Activated naive CD8-positive, alpha-beta T cell (primary cell): ENCODE measurements at regions not wholly inside any gene's neighbourhood (a gene's known extent, or its start where the extent isn't known, plus 50 kb on each side); places are given as distances from the start of the nearest gene placed in this dataset.

Experiments used
- H3K27ac Mint-ChIP-seq: one replicate; pipeline ENCODE4 v1.8.0; 2021; ENCODE audit warnings: mixed read lengths
- H3K27me3 Mint-ChIP-seq: one replicate; pipeline ENCODE4 v1.8.0; 2021; ENCODE audit warnings: mixed read lengths
- H3K36me3 Mint-ChIP-seq: one replicate; pipeline ENCODE4 v1.8.0; 2021; ENCODE audit warnings: mixed read lengths
- H3K4me1 Mint-ChIP-seq: one replicate; pipeline ENCODE4 v1.8.0; 2021; ENCODE audit warnings: low read depth, mixed read lengths
- H3K4me3 Mint-ChIP-seq: one replicate; pipeline ENCODE4 v1.8.0; 2021; ENCODE audit warnings: mild to moderate bottlenecking, mixed read lengths
- H3K9me3 Mint-ChIP-seq: one replicate; pipeline ENCODE4 v1.8.0; 2021; ENCODE audit warnings: low read depth, mixed read lengths

DNA sequence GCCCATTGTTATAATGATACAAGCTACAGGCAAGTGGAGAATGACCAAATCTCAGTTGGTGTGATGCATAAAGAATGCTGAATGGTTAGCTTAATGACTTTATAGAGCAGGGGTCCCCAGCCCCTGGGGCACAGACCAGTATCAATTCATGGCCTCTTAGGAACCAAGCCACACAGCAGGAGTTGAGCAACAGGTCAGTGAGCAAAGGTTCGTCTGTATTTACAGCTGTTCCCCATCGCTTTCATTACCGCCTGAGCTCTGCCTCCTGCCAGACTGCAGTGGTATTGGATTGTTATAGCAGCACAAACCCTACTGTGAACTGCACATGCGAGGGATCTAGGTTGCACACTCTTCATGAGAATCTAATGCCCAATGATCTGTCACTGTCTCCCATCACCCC lies 114.0 kb upstream of the ZFHX3 start:
- H3K4me1 Mint-ChIP-seq = peaks cover 10% of the 10 kb centered on the region
- H3K27me3 Mint-ChIP-seq = no peaks in the 10 kb centered on the region
- H3K9me3 Mint-ChIP-seq = no peaks in the 10 kb centered on the region
- no peaks in the 10 kb centered on the region for H3K36me3 Mint-ChIP-seq
- H3K4me3 Mint-ChIP-seq = no peak overlapping the region
- H3K27ac Mint-ChIP-seq = no peak overlapping the region

DNA sequence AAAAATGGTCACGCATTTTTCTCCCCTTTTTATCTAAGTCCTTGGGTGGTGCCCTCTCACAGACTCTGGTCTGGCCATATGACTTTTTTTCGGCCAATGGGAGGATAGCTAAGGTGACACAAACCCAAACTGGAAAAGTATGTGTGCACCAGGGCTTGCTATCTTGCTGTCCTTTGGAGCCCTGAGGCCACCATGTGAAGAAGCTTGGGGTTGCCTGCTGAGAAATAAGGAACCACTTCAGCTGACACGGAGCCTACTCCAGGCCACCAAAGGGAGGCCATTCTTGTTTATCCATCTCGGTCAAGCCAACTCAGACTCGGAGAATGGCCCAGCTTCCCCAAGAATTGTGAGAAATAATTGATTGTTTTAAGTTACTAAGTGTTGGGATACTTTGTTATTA lies 111.4 kb upstream of the ZFHX3 start:
- Mint-ChIP-seq H3K27me3 (peaks cover 4% of the 10 kb centered on the region), H3K4me1 (no peaks in the 10 kb centered on the region), H3K36me3 (no peaks in the 10 kb centered on the region), H3K27ac (no peak overlapping the region), H3K4me3 (no peak overlapping the region), H3K9me3 (peaks cover 4% of the 10 kb centered on the region)

DNA sequence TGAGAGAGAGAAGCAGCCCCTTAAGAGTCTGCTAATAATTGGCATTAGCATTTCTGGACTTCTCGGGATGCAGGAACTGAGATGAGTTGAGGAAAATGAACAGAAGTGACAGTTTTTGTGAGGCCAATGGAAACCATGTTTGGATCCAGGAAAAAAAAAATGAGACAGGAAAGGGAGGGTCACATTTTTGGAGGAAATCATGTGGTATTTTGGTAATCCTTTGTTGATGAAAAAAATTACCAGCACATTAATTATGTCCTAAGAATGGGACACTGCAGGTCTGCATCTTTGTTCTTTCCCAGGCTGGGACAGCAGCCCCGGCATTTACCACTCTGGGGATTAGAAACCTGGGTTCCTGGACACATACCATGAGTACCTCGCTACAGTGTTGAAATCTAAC lies 109.9 kb upstream of the ZFHX3 start:
- Mint-ChIP-seq H3K9me3 (peaks cover 4% of the 10 kb centered on the region), H3K4me1 (no peaks in the 10 kb centered on the region), H3K27ac (no peak overlapping the region), H3K36me3 (no peaks in the 10 kb centered on the region), H3K27me3 (peaks cover 5% of the 10 kb centered on the region), H3K4me3 (no peak overlapping the region)

DNA sequence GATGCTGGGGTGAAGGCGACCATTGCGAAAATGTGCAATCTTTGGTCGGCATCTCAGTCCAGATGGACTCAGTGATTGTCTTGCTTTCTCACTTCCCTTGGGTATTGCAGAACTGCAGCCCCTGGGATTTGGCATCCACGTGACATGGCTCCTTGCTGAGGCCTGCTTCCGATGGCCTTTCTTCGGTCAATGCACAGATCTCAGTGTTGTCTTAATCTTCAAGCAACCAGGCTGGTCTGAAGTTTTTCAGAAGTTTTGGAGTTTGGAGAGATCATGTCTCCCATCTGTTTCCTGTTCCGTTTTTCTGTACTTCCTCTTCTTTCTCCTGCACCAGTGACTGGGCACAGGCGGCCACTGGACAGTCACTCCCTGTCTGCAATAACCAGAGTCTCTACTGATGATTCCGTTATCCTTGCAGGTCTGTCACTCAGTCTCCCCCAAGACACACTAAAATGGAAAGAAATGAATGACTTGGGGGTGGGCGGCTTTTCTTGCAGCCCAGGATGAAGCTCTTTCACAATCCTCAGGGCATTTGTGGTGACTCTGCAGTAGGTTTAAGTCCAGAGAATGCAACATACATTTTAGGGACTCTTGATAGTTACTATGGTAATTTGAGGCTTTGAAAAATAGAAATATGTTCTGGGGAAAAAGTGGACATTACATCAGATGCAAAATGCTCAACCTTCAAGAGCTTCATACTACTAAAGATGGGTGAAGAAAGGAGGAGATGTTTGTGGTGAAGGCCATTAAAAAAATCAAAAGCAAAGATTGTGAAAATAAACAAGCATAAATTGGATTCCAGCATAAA lies 106.3 kb upstream of the ZFHX3 start:
- H3K4me1 Mint-ChIP-seq = no peaks in the 10 kb centered on the region
- no peaks in the 10 kb centered on the region for H3K36me3 Mint-ChIP-seq
- no peak overlapping the region for H3K27ac Mint-ChIP-seq
- H3K9me3 Mint-ChIP-seq = peaks cover 4% of the 10 kb centered on the region
- H3K4me3 Mint-ChIP-seq = no peak overlapping the region
- peaks cover 14% of the 10 kb centered on the region for H3K27me3 Mint-ChIP-seq

DNA sequence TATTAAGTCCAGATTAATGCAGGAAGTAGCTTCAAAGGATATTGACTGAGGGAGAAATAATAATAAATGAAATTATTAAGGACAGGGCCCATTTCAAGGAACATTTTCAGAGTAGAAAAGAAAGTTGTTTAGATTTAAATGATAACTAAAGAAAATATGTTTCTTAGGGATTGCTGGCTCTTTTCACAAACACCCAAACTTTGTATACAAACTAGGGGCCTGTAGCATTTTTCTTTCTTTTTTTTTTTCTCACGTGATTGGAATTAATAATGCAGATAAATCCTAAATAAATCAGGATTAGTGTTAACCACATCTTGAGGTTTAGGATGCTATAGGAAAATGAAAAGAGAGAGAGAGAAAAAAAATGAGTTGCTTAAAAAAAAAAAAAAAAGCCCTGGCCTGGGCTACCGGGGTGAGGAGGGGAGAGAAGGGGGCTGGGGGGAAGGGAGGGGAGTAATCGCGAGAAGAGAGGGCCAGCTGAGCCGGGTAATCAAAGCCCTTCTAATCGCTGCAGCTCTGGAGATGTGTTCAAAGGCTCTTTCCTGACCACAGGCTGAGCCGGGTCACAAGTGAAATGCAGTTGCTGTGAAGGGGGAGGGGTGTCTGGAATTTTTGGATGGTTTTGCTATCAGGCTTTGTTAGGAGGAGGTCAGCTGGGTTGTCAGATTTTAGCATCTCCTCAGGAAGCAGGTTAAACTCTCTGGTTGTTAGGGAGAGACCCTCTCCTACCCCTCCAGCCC lies 104.6 kb upstream of the ZFHX3 start:
- Mint-ChIP-seq H3K4me1 (no peaks in the 10 kb centered on the region), H3K4me3 (no peak overlapping the region), H3K27me3 (peaks cover 14% of the 10 kb centered on the region)

DNA sequence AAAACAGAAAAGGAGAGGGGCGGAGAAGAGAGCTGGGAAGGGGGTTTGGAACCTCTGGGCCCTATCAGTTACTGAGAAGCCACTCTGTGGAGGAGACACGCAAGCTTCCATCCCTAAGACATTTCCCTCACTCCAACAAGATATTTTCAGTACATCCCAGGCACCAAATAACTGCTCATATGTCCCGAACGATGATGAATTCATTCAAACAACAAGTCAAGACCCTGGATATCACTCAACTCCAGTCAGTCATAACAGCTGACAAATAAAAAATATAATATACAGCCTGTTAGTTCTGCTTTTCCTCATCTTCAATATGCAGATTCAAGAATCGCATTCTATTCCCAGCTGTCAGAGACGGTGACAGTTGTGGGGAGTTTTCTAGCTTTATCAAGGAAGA lies 104.0 kb upstream of the ZFHX3 start:
- Mint-ChIP-seq H3K9me3 (peaks cover 4% of the 10 kb centered on the region), H3K27ac (no peak overlapping the region), H3K27me3 (peaks cover 14% of the 10 kb centered on the region), H3K4me3 (no peak overlapping the region), H3K36me3 (no peaks in the 10 kb centered on the region), H3K4me1 (no peaks in the 10 kb centered on the region)

More for the DNA sequence above, 104.6 kb upstream of the ZFHX3 start:
- Mint-ChIP-seq H3K36me3 (no peaks in the 10 kb centered on the region), H3K9me3 (peaks cover 4% of the 10 kb centered on the region), H3K27ac (no peak overlapping the region)

DNA sequence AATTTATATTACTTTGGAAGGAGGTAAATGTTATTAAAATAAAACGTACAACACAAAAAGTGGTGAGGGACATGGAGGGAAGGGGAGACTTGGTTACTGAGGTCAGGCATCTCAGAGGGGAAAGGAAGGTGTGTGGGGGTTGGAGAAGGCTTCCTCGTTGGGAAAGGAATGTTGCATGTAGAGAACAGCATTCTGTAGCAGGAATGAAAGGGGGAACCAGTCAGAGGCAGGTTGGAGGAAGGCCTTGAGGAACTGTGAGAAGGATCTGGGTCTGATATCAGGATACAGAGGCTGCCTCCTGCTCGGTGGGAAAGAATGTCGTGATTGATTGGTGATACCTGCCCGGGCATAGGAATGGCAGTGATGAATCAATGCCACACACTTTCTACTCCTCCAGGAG lies 103.3 kb upstream of the ZFHX3 start:
- Mint-ChIP-seq H3K4me3 (no peak overlapping the region), H3K4me1 (no peaks in the 10 kb centered on the region), H3K27ac (no peak overlapping the region), H3K9me3 (peaks cover 4% of the 10 kb centered on the region), H3K27me3 (peaks cover 14% of the 10 kb centered on the region), H3K36me3 (no peaks in the 10 kb centered on the region)

DNA sequence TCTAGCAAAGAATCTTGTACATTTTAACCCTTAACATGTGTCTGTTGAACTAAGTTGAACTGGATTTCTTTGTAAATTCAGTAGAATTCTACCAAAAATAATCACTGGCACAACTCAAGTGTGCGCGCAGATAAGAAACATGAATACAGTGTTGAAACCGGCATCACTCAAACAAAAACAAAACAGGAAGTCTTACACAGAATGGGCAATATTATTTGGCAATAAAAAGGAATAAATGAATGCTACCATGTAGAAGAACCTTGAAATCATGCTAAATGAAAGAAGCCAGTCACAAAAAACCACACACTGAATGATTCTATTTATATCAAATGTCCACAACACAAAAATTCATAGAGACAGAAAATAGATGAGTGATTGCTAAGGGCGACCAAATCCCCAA lies 102.9 kb upstream of the ZFHX3 start:
- H3K9me3 Mint-ChIP-seq = peaks cover 4% of the 10 kb centered on the region
- H3K4me1 Mint-ChIP-seq = no peaks in the 10 kb centered on the region
- H3K27me3 Mint-ChIP-seq = peaks cover 14% of the 10 kb centered on the region
- no peaks in the 10 kb centered on the region for H3K36me3 Mint-ChIP-seq
- no peak overlapping the region for H3K27ac Mint-ChIP-seq
- no peak overlapping the region for H3K4me3 Mint-ChIP-seq

DNA sequence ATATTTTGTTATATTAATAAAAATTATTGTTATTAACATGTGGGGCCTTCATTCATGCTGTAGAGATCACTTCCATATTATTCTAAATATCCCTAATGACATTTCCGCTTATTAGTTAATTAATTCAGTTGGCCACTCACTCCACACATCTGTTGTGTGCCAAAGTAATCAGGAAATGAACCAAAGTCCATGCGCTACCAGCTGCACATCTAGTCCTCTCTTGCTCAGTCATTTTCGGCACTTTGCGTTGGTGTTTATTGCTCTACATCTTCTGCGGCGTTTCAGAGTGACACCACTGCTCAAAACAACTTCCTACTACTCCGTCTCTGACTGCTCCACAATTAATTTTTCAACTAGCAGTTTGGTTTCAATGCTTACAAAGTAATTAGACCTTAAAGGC lies 101.4 kb upstream of the ZFHX3 start:
- H3K27me3 Mint-ChIP-seq = peaks cover 11% of the 10 kb centered on the region
- H3K9me3 Mint-ChIP-seq = peaks cover under 1% of the 10 kb centered on the region
- no peak overlapping the region for H3K4me3 Mint-ChIP-seq
- no peak overlapping the region for H3K27ac Mint-ChIP-seq
- no peaks in the 10 kb centered on the region for H3K36me3 Mint-ChIP-seq
- no peaks in the 10 kb centered on the region for H3K4me1 Mint-ChIP-seq

DNA sequence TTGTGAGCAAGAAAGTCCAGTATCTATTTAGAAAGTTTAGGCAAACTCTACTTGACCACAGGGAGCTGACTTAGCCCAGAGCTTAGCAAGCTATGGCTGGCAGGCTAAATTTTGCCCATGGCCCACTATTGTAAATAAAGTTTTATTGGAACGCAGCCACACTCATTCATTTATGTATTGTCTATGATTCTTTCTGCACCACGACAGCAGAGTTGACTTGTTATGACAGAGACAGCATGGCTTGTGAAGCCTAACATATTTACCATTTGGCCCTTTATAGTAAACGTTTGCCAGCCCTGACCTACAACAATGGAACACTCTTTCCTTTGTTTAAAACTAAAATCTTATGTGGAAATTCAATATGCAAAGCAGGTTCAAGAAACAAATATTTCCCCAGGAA lies 100.0 kb upstream of the ZFHX3 start:
- H3K27me3 Mint-ChIP-seq = peaks cover 9% of the 10 kb centered on the region
- H3K9me3 Mint-ChIP-seq = no peaks in the 10 kb centered on the region
- H3K36me3 Mint-ChIP-seq = no peaks in the 10 kb centered on the region
- no peak overlapping the region for H3K27ac Mint-ChIP-seq
- no peaks in the 10 kb centered on the region for H3K4me1 Mint-ChIP-seq
- no peak overlapping the region for H3K4me3 Mint-ChIP-seq

DNA sequence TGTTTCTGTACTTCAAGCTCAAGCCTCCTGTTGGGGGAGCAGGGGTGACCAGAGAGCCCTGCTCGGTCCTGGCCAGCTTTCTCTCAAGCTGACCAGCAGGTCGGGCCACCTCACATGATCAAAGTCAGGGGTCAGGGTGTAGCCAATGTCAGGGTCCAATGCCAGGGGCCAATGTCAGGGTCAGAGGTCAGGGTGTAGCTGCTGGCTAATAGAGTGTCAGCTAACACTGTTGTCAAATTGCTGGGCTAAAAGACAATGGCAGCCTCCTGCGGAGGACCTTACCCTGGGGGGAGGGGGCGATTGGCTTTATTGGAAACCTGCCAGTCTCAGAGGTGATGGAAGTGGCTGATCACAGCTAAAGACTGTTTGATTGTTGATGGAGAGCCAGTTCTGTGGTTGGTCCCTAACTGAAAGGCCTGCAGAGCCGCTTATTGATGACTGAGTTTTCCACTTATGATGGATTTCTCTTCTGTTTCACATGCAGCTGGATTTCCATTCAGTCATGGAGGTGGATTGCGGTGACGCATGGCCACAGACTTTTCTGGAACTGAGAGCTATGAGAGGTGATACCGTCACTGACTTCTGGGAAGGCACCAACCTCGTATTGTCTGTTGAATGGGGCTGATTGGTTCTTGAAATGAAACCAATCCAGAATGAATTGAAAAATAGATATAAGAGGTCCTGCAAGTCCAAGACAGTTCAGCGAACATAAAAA lies 97.4 kb upstream of the ZFHX3 start:
- Mint-ChIP-seq H3K27ac (no peak overlapping the region), H3K9me3 (no peaks in the 10 kb centered on the region), H3K4me1 (no peaks in the 10 kb centered on the region), H3K27me3 (peaks cover 4% of the 10 kb centered on the region), H3K4me3 (no peak overlapping the region), H3K36me3 (no peaks in the 10 kb centered on the region)

DNA sequence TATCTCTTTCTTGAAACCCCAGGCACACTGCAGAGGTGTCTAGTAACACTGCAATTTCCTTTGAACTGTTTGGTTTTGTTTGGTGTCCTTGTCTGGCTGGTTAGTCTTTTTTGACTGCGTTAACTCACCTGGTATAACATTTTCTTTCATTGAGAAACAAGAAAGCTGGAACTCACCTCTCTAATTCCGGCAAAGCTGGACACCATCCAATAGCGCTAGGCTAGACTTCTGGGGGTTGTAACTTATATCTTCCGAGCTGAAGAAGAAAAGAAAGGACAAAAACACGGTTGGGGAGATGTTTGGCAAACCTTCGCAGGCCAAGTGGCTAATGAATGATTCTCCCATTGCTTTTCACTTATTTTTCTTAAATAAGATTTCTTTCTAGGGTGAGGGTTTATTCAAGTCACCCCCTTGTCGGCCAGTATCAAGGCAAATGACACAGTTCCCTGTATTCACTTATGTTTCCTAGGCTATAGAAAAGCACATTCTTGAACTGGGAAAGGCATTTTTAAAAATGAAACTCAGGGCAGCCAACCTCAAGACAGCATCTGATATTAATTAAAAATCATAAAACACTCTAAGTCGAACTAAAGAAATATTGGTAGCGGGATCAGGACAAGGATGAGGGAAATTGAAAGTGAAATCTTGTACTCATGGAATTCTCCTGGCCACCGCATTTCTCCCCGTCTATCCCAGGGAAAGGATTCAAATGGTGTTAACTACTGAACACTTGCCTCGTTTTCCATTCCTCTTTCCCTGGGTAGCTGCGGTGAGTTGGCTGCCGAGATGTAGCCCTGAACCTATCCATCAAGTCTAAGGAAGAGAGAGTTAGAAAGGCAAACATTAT lies 95.9 kb upstream of the ZFHX3 start:
- Mint-ChIP-seq H3K36me3 (no peaks in the 10 kb centered on the region), H3K9me3 (no peaks in the 10 kb centered on the region), H3K4me1 (no peaks in the 10 kb centered on the region), H3K27me3 (peaks cover 5% of the 10 kb centered on the region), H3K27ac (no peak overlapping the region), H3K4me3 (no peak overlapping the region)

DNA sequence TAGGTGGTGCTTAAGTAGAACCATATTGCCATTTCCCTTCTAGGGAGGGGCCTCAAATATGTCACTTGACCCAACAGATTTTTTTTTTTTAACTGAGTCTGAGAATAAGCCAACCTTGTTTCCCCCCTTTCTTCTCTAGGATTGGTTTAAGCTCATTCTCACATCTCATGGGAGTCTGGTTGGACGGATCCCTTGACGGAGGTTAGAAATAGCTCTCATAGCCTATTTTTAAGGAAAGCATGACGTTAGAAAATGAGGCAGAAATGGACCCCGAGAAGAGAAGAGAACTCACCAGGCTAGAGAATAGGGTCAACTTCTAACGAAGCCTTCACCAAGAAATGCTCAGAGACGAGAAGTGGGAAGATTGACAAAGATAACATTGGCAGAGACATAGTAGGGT lies 95.1 kb upstream of the ZFHX3 start:
- H3K36me3 Mint-ChIP-seq = no peaks in the 10 kb centered on the region
- H3K4me3 Mint-ChIP-seq = no peak overlapping the region
- H3K4me1 Mint-ChIP-seq = no peaks in the 10 kb centered on the region
- H3K27me3 Mint-ChIP-seq = peaks cover 5% of the 10 kb centered on the region
- no peak overlapping the region for H3K27ac Mint-ChIP-seq
- H3K9me3 Mint-ChIP-seq = no peaks in the 10 kb centered on the region

DNA sequence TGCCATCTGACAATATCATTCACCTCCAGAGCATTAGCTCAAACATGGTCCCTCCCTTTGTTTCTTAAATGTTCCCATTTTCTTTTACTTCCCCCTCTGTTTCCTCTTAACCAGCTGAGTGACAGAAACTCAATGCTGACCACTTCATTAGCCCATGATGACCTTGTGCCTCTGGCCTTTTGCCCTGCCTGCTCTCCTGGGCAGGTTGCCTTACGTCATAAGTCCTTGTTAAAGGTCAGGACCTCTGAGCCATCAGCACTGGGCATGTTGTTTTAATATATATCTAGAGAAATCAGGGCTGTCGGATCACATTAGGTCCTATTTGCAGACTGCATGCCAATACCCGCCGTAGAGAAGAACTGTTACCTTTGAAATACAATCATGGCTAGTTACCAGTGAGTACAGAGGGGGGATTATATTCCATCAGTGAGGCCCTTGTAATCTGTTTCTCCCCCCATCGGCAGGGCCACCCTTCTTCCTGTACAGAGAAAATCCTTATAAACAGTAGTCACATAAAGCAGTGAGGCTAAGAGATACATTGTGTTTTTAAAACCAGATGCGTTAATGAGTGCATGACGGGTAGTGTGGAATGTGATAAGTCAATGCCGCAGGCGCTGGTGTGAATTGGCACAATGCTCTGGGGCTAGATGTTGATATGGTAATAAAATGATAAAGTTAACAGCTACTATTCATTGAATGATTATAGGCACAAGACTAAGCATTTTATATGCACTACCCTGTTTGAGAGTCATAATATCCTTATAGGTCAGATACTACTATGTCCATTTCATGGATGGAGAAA lies 94.3 kb upstream of the ZFHX3 start:
- H3K36me3 Mint-ChIP-seq = no peaks in the 10 kb centered on the region
- H3K27ac Mint-ChIP-seq = no peak overlapping the region
- H3K27me3 Mint-ChIP-seq = peaks cover 5% of the 10 kb centered on the region
- no peaks in the 10 kb centered on the region for H3K4me1 Mint-ChIP-seq
- no peaks in the 10 kb centered on the region for H3K9me3 Mint-ChIP-seq
- no peak overlapping the region for H3K4me3 Mint-ChIP-seq
